ENCODE measurements at regions not wholly inside any gene's neighbourhood (a gene's known extent, or its start where the extent isn't known, plus 50 kb on each side); places are given as distances from the start of the nearest gene placed in this dataset.
"Not testable (repeated sequence)": the region's sequence is repeated elsewhere in the genome, so short reads cannot be mapped to it uniquely, and the experiment has no call there.

GRCh38 chr3:137582484-137582883 lies 181.6 kb upstream of the SOX14 start:
- DNase-seq, result no peak
- Histone ChIP-seq H3K9me3 (no peaks in the 10 kb centered on the region), H3K27ac (no peak overlapping the region), H3K27me3 (no peaks in the 10 kb centered on the region), H3K4me3 (no peak overlapping the region), H3K4me1 (no peaks in the 10 kb centered on the region), H3K36me3 (no peaks in the 10 kb centered on the region)
- 50 to 67% methylated on average over 1 of the region's 1 CpG for WGBS, 2 donors
- no peak for TF ChIP-seq EP300 (IDR thresholded peaks at IDR 0.05)
- no peak for TF ChIP-seq POLR2AphosphoS5 (IDR thresholded peaks at IDR 0.05)
- no peak for TF ChIP-seq POLR2A (IDR thresholded peaks at IDR 0.05)
- TF ChIP-seq, protein P1, sequence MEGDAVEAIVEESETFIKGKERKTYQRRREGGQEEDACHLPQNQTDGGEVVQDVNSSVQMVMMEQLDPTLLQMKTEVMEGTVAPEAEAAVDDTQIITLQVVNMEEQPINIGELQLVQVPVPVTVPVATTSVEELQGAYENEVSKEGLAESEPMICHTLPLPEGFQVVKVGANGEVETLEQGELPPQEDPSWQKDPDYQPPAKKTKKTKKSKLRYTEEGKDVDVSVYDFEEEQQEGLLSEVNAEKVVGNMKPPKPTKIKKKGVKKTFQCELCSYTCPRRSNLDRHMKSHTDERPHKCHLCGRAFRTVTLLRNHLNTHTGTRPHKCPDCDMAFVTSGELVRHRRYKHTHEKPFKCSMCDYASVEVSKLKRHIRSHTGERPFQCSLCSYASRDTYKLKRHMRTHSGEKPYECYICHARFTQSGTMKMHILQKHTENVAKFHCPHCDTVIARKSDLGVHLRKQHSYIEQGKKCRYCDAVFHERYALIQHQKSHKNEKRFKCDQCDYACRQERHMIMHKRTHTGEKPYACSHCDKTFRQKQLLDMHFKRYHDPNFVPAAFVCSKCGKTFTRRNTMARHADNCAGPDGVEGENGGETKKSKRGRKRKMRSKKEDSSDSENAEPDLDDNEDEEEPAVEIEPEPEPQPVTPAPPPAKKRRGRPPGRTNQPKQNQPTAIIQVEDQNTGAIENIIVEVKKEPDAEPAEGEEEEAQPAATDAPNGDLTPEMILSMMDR (IDR thresholded peaks at IDR 0.05), result no peak
- no peak for ATAC-seq (ENCODE audit: low FRiP score in 2 of 2)

- Histone ChIP-seq H3K4me1 (no peaks in the 10 kb centered on the region), H3K27ac (no peak overlapping the region), H3K27me3 (no peaks in the 10 kb centered on the region), H3K4me3 (no peak overlapping the region), H3K36me3 (no peaks in the 10 kb centered on the region), H3K9me3 (no peaks in the 10 kb centered on the region)
- DNase-seq, result no peak
- no peak for TF ChIP-seq EP300 (IDR thresholded peaks at IDR 0.05)
- TF ChIP-seq POLR2A (IDR thresholded peaks at IDR 0.05), result no peak
- TF ChIP-seq, protein P1 (IDR thresholded peaks at IDR 0.05), result no peak
- TF ChIP-seq POLR2AphosphoS5 (IDR thresholded peaks at IDR 0.05), result no peak
- WGBS, 2 donors, result 72 to 76% methylated on average over 2 of the region's 2 CpGs
- ATAC-seq (ENCODE audit: low FRiP score in 2 of 2), result no peak
Measured at GRCh38 chr3:137583256-137583655, 180.9 kb upstream of the SOX14 start.

DNA sequence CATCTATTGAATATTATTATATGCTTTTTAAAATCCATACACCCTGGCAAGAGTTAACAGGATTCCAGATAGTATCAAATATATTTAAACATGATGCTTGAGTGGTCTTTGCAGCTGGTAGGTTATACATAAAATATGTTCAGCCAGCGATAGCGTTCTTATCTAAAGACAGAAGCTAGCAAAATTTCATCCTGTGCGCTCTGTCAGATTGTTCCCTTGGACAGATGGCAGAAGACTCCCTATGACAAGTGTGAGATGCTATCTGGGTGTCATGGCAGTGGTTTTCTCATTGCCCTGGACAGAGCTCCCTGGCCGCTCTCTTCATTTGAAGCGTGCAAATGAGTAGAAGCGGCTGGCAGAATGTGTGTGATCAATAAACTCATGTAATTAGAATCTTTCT lies 175.2 kb upstream of the SOX14 start:
- ATAC-seq (ENCODE audit: low FRiP score in 2 of 2) (no peak), DNase-seq (no peak)
- Histone ChIP-seq H3K4me3 (no peak overlapping the region), H3K27ac (no peak overlapping the region), H3K9me3 (no peaks in the 10 kb centered on the region), H3K36me3 (no peaks in the 10 kb centered on the region), H3K4me1 (no peaks in the 10 kb centered on the region), H3K27me3 (no peaks in the 10 kb centered on the region)
- no peak for TF ChIP-seq POLR2AphosphoS5 (IDR thresholded peaks at IDR 0.05)
- TF ChIP-seq EP300 (IDR thresholded peaks at IDR 0.05), result no peak
- TF ChIP-seq, protein P1 (IDR thresholded peaks at IDR 0.05), result no peak
- TF ChIP-seq POLR2A (IDR thresholded peaks at IDR 0.05), result no peak
- 74 to 78% methylated on average over 6 of the region's 6 CpGs for WGBS, 2 donors

DNA sequence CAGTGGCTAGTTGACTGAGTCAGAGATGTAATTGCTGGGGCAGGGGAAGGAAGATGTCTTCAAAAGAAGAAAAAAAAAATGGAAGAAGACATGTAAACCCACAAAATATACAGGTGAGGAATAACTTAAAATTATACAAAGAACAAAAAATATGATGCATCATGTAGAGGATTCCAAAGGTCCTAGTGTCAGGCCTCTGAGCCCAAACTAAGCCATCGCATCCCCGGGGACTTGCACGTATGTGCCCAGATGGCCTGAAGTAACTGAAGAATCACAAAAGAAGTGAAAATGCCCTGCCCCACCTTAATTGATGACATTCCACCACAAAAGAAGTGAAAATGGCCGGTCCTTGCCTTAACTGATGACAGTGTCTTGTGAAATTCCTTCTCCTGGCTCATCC lies 168.7 kb upstream of the SOX14 start:
- H3K4me3 ChIP-seq; H3K9me3 ChIP-seq; H3K27me3 ChIP-seq; DNase-seq; H3K4me1 ChIP-seq; ATAC-seq (ENCODE audit: low FRiP score in 2 of 2); H3K27ac ChIP-seq; H3K36me3 ChIP-seq: not testable (repeated sequence)
- WGBS, 2 donors, result 74 to 100% methylated on average over 3 to 4 of the region's 4 CpGs

DNA sequence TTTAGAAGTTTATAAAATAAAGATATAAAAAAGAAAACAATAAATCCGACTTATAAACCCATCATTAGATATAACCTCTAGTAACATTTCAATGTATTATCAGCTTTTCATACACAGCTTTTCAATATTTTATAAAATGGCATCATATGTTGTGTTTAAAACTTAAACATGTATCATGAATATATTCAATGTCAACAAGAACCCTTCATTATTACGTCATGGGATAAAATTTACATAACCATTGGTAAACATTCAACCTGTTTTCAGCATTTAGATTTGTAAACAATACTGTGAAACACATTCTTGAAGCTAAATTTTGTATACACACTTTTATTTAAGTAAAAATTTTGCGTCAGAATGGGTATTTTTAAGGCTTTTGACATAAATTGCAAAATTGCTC lies 153.4 kb upstream of the SOX14 start:
- Histone ChIP-seq H3K27me3 (no peaks in the 10 kb centered on the region), H3K36me3 (no peaks in the 10 kb centered on the region), H3K27ac (no peak overlapping the region), H3K4me1 (no peaks in the 10 kb centered on the region), H3K9me3 (no peaks in the 10 kb centered on the region), H3K4me3 (no peak overlapping the region)
- DNase-seq (no peak), ATAC-seq (ENCODE audit: low FRiP score in 2 of 2) (no peak)
- TF ChIP-seq, protein P1 (IDR thresholded peaks at IDR 0.05), result no peak
- TF ChIP-seq EP300 (IDR thresholded peaks at IDR 0.05) (no peak), POLR2AphosphoS5 (IDR thresholded peaks at IDR 0.05) (no peak), POLR2A (IDR thresholded peaks at IDR 0.05) (no peak)
- WGBS, 2 donors, result 71 to 72% methylated on average over 3 of the region's 3 CpGs

Measured in upper lobe of left lung (tissue), 6 donors.